Activated CD8-positive, alpha-beta memory T cell treated with anti-CD3 and anti-CD28 coated beads for 24 hours (primary cell): ENCODE measurements at regions not wholly inside any gene's neighbourhood (a gene's known extent, or its start where the extent isn't known, plus 50 kb on each side); places are given as distances from the start of the nearest gene placed in this dataset.
"Not testable (repeated sequence)": the region's sequence is repeated elsewhere in the genome, so short reads cannot be mapped to it uniquely, and the experiment has no call there.

Source experiments
- DNase-seq: peaks from one replicate; pipeline ENCODE4 v3.0.0-alpha.2; 2020

GRCh38 chr6:11450037-11450436, 87.5 kb upstream of the TMEM170B start:
- DNase-seq = no peak

DNA sequence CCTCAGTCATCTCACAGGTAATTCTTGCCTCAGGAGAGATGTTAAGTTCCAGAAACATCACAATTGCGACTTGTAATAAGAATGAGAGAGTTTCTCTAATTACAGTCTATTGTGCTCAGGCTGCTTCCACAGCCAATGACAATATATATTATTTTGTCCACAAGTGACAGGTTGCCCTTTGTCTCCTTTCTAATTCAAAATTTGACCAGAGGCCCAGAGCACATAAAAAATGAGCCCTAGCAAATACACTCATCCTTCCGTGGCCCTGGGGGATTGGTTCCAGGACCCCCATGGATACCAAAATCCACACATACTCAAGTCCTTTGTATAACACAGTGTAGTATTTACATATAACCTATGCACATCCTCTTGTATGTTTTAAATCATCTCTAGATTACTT, 88.1 kb upstream of the TMEM170B start:
- DNase-seq = no peak

- no peak for DNase-seq
Observed at GRCh38 chr6:11448038-11448437, 89.5 kb upstream of the TMEM170B start.

GRCh38 chr6:11447265-11447664, 90.3 kb upstream of the TMEM170B start:
- DNase-seq = no peak

DNA sequence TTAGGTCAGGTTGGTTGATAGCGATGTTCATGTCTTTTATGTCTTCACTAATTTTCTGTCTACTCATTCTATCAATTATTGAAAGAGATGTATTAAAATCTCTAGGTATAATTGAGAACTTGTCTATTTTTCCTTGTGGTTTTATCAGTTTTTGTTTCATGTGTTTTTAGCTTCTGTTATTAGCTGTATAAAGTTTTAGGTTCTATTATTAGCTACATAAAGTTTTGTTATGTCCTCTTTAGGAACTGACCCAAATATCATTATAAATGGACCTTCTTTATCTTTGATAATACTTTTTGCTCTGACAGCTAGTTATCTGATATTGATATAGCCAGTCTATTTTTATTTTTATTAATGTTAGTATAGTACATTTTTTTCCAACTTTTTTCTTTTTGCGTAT, 92.4 kb upstream of the TMEM170B start:
- no peak for DNase-seq

DNA sequence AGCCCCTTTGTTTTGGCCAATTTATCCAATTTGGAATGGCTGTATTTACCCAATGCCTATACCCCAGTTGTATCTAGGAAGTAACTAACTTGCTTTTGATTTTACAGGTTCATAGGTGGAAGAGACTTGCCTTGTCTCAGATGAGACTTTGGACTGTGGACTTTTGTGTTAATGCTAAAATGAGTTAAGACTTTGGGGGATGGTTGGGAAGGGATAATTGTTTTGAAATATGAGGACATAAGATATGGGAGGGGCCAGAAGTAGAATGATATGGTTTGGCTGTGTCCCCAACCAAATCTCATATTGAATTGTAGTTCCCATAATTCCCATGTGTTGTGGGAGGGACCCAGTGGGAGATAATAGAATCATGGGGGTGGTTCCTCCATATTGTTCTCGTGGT, 94.4 kb upstream of the TMEM170B start:
- DNase-seq = not testable (repeated sequence)

DNA sequence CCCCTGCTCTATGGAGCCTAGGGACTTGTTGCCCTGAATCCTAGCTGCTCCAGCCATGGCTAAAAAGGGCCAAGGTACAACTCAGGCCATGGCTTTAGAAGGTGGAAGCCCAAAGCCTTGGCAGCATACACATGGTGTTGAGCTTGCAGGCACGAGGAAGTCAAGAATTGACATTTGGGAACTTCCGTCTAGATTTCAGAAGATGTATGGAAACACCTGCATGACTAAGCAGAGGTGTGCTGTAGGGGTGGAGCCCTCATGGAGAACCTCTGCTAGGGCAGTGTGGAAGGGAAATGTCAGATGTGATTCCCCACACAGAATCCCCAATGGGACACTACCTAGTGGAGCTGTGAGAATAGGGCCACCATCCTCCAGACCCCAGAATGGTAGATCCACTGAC, 95.1 kb upstream of the TMEM170B start:
- DNase-seq = no peak

DNA sequence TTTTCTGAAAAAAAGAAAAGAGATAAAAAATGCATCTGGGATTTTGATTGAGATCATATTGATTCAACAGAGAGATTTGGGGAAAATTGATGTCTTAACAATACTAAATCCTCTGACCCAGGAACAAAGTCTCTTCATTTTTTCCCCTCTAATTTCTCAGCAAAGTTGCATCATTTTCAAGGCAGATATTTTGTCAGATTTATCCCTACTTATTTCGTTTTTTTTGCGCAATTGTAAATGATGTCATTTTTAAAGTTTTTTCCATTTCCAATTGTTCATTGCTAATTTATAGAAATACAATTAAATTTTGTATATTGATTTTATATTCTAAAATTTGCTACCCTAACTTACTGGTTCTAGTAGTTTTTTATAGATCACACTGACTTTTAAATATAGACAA, 97.7 kb upstream of the TMEM170B start:
- no peak for DNase-seq

DNA sequence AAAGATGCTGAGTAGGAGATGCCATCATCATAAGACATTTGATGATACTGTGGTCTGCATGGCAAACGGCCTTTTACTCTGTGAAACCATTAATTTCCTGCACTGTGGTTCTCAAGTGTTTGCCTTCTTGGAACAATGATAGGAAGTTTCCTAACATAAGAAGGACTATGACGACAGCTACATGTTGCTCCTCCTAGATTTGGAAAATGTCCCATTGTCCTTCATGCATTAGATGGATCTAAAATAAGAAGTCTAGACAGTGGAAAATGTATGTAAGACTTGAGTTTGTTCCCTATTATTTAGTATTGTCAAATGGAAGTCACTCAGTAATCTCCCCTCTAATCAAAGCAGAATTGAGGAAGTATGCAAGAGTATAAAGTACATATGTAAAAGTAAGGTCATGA, 98.5 kb upstream of the TMEM170B start:
- DNase-seq = no peak

DNA sequence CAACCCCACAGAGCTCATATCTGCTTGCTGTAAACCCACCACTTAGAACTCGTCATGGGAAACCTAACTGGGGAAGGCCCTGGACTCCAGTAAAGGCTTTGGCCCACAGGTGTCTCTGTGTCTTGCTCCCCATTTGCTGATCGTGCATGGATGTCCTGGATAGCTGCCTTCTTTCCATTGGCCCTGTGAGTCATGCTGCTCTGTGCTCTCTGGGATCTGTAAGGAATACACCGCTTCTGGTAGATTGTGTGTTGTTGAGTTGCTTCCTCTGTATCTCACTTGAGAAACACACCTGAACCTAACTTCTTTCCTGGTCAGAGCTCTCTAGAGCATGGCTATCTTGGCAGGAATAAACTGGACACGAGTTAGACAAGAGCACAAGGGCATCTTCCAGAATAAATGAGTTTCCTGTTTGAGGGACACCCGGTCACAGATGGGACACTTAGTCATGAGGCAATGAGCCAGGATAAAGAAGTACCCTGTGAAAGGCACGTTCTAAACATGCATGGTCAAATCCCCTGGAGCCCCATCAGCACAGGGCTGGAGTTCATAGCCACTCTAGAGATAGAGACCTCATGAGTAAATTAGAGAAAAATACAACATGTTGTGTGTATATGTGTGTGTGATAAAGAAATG, 99.6 kb upstream of the TMEM170B start:
- no peak for DNase-seq

GRCh38 chr6:11436508-11437096, 100.9 kb upstream of the TMEM170B start:
- no peak for DNase-seq

DNA sequence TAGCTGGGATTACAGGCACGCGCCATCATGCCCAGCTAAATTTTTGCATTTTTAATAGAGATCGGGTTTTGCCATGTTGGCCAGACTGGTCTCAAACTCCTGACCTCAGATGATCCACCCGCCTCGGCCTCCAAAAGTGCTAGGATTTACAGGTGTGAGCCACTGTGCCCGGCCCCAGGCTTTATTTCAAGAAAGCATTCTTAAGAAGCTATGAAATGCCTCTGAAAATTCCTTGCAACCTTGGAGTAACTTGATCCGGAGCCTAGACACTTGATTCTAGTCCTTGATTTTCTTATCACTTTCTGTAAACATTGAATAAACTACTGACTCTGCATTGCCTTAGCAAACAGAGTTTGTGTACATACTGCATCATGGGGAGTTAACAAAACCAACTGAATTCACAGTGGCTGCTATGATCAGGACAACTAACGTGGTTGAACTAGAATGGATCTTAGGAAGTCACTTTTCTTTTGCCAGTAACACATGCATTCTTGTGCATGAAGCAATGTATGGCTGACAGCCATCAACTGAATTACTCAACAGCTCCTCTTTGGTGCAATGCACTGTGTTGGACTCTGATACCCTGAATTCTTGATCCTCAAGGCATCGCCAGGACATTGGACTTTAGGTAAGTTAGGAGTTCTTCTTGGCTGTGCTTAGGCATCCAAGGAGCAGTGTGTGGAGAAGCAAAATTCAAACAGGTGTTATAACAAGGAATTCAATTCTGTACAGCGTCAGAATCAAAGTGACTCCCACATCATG, 102.8 kb upstream of the TMEM170B start:
- DNase-seq = no peak

- DNase-seq = no peak
Observed at GRCh38 chr6:11433860-11434259, 103.7 kb upstream of the TMEM170B start.

DNA sequence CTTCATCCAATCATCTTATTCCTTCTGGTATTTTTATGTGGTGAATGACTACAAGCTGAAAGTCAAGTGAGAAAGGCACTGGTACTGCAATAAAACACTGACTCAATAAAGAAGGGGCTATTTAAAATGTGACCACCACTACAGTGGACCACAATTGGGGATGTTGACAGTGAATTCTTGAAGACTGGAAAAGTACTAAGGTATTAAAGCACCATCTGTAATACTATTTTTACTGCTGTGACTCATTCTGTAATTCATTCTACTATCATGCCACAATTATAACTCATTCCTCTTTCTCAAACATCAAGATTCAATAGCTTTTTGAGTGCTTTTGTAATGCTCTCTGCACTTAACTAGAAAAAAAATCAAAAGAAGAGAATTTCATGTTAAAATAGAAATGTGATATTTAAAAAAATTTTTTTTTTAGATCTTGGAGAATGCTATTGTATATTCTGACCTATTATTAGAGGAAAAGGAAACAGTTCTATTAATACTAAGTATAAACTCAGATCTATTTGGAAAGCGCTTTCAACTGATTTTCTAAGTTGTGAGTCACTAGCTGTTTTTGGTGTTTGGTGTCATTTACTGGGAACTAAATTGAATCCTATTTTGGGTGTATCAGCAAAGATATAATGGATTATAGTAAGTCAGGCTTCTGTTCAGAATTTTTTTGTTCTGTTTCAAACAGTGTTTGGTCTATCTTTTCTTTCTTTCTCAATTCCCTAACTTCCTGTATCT, 104.7 kb upstream of the TMEM170B start:
- no peak for DNase-seq

DNA sequence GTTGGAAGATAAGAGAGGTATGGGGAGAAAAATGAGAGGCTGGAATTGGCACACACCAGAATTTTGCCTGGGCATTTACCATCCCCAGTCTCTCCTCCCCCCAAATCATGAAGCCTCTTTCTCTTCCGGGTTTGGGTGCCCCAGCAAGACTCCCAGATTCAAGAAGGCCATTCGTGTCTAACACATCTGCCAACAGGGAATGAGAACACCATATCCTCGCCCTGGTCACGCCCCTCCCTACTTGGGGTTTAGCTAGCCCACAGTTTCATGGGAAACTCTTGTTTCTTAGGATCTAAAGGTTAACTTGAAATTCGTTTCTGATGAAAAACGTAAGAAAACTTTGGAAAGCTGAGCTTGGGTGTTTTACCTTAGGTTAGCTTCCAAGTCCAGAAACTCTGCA, 105.5 kb upstream of the TMEM170B start:
- DNase-seq = no peak

DNA sequence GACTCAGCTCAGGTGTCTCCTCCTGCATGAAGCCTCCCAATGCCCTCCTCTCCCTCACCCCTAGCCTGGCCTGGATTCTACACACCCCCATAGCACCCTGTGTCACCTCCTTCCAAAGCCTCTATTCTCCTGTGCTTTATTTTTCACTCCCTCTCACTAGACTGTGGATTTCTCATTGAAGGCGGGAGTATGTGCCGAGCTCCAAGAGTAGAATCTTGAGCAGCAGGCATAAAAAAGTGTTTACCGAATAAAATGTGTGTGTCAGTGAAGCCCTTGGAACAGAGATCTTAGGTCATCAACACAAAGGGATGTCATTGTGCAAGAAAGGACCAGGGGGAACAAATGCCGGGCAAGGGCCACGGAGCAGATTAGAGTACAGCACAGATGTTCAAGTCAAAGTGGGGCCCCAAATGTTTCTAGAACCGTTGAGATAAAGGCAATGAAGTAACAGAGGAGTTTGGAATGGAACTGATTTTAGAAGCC, 106.1 kb upstream of the TMEM170B start:
- DNase-seq = no peak

DNA sequence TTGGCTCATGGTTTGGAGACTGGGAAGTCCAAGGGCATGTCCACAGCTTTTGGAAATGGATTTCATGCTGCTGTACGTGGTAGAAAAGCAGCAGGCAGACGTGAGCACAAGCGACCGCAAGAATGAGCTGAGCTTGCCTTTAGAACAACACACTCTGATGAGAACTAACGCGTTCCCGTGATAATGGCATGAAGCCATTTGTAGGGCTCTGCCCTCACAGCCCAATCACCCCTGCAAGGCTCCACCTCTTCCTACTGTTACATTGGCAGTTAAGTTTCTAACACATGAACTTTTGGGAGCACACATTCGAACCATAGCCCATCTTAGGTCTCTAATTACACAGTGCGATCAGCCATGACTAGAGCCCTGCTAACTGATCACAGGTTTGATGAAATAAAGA, 107.5 kb upstream of the TMEM170B start:
- no peak for DNase-seq

GRCh38 chr6:11429577-11429976, 108.0 kb upstream of the TMEM170B start:
- no peak for DNase-seq

DNA sequence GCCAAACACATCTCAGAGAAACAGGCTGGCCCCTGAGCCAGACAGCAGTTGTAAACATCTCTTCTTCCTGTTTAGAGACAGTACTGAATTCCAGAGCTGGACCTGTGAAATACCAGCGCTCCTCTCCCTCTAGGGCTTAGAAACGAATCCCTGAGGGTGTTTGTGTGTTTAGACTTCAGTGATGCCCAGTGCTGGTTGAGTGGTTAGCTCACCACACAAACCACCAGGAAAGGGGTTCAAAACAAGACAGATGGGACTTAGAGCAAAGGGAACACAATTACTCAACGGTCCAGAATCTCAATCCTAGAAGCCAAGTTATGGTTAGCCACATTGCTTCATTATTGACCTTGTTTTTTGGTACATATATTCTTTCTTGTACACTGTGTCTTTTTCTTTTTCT, 108.7 kb upstream of the TMEM170B start:
- DNase-seq = no peak

- DNase-seq = no peak
Observed at GRCh38 chr6:11428371-11428770, 109.2 kb upstream of the TMEM170B start.

DNA sequence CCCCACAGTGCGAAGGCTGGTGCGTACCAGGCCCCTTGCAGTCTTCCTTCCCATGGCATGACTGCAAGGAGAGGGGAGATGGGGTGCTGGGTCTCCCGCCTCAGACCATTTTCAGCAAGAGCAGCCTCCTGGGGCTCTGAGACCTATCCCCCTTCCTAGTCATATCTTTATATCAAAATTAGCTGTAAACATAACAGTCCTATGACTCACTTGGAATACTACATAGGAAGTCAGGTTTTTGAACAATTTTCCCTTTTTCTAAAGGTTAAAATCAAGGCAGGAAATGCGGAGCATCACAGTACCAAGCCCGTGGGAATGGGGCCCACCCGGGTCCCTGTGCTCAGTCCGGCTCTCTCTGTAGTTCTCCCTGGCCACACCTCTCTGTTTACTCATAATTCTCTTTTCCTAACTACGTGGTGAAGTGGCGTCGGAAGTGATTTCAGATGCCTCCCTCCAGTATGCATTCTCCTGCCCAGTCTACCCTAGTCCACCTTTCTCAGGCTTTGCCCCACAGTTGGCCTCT, 109.8 kb upstream of the TMEM170B start:
- no peak for DNase-seq

GRCh38 chr6:11427091-11427722, 110.3 kb upstream of the TMEM170B start:
- no peak for DNase-seq

DNA sequence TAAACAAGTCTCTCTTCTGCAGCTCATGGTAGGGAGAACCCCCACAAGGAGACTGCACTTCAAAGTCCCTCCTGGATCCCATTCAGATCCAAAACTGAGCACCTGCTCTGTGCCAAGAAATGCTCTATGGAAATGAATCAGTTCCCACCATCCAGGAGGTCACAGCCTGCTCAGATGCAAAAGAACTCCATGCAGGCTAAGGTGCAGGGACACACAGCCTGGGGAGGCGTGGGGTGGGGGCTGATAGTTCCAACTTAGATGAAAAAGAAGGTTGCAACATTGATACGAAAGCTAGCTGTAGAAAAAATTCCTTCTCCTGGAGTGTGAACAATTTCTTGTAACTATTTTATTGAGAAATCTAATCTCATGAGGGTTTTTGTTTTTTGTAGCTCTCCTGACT, 111.0 kb upstream of the TMEM170B start:
- no peak for DNase-seq
